ENCODE measurements at regions not wholly inside any gene's neighbourhood (a gene's known extent, or its start where the extent isn't known, plus 50 kb on each side); places are given as distances from the start of the nearest gene placed in this dataset.
A peak's percentile ranks its signal among the peaks of the same experiment; 100 is the strongest.

GRCh38 chr21:43312751-43313169 is 114.2 kb downstream of the SIK1 start:
- no peak for TF ChIP-seq CTCF (IDR thresholded peaks at IDR 0.05)
- intact Hi-C loops (cut with micrococcal nuclease), result loop anchor here (5.0 kb wide), 1 partner anchor 335 kb away; no protein-coding TSS in a partner anchor
- DNase-seq (no peak), ATAC-seq (ENCODE audit: low read depth) (peak; percentile 29)
- Mint-ChIP-seq H3K36me3 (ENCODE audit: low read depth) (no peaks in the 10 kb centered on the region), H3K9me3 (no peaks in the 10 kb centered on the region), H3K4me3 (no peak overlapping the region), H3K27ac (no peak overlapping the region), H3K4me1 (peaks cover 44% of the 10 kb centered on the region), H3K27me3 (peaks cover 4% of the 10 kb centered on the region)
- POLR2A ChIA-PET, result no interaction called here
- CTCF ChIA-PET, result no interaction called here

GRCh38 chr21:43312011-43312410 is 114.9 kb downstream of the SIK1 start:
- POLR2A ChIA-PET, result no interaction called here
- CTCF ChIA-PET, result no interaction called here
- no peak for TF ChIP-seq CTCF (IDR thresholded peaks at IDR 0.05)
- peaks cover 51% of the 10 kb centered on the region for H3K4me1 Mint-ChIP-seq
- no peak overlapping the region for H3K27ac Mint-ChIP-seq
- no peaks in the 10 kb centered on the region for H3K36me3 Mint-ChIP-seq (ENCODE audit: low read depth)
- ATAC-seq (ENCODE audit: low read depth), result no peak
- H3K4me3 Mint-ChIP-seq, result no peak overlapping the region
- peaks cover 2% of the 10 kb centered on the region for H3K27me3 Mint-ChIP-seq
- intact Hi-C loops (cut with micrococcal nuclease), result loop anchor here (5.0 kb wide), 1 partner anchor 335 kb away; no protein-coding TSS in a partner anchor
- DNase-seq, result no peak
- H3K9me3 Mint-ChIP-seq, result no peaks in the 10 kb centered on the region

- ATAC-seq (ENCODE audit: low read depth) (no peak), DNase-seq (no peak)
- intact Hi-C loops (cut with micrococcal nuclease), result loop anchor here (5.0 kb wide), 1 partner anchor 336 kb away; no protein-coding TSS in a partner anchor
- no peak overlapping the region for H3K27ac Mint-ChIP-seq
- no peaks in the 10 kb centered on the region for H3K9me3 Mint-ChIP-seq
- peaks cover 58% of the 10 kb centered on the region for H3K4me1 Mint-ChIP-seq
- no peak overlapping the region for H3K4me3 Mint-ChIP-seq
- ChIA-PET POLR2A (no interaction called here), CTCF (no interaction called here)
- peaks cover 2% of the 10 kb centered on the region for H3K27me3 Mint-ChIP-seq
- no peak for TF ChIP-seq CTCF (IDR thresholded peaks at IDR 0.05)
- H3K36me3 Mint-ChIP-seq (ENCODE audit: low read depth), result no peaks in the 10 kb centered on the region
Observed at GRCh38 chr21:43311301-43311817, 115.6 kb downstream of the SIK1 start.

- Mint-ChIP-seq H3K36me3 (ENCODE audit: low read depth) (no peaks in the 10 kb centered on the region), H3K27ac (peak overlapping the region; percentile 4), H3K9me3 (no peaks in the 10 kb centered on the region), H3K4me3 (no peak overlapping the region), H3K4me1 (peaks cover 63% of the 10 kb centered on the region), H3K27me3 (peaks cover 5% of the 10 kb centered on the region)
- DNase-seq (no peak), ATAC-seq (ENCODE audit: low read depth) (no peak)
- ChIA-PET POLR2A (interaction anchor here (1.2 kb wide), 1 partner anchor 10 kb away, joined by 3 read pairs; no protein-coding TSS in a partner anchor), CTCF (no interaction called here)
- intact Hi-C loops (cut with micrococcal nuclease), result no loop called here
- no peak for TF ChIP-seq CTCF (IDR thresholded peaks at IDR 0.05)
Observed at GRCh38 chr21:43308815-43309283, 118.1 kb downstream of the SIK1 start.

- Mint-ChIP-seq H3K9me3 (no peaks in the 10 kb centered on the region), H3K36me3 (ENCODE audit: low read depth) (no peaks in the 10 kb centered on the region), H3K27me3 (peaks cover 10% of the 10 kb centered on the region), H3K27ac (peak overlapping the region; percentile 82), H3K4me1 (peaks cover 63% of the 10 kb centered on the region), H3K4me3 (no peak overlapping the region)
- intact Hi-C loops (cut with micrococcal nuclease), result no loop called here
- TF ChIP-seq CTCF (IDR thresholded peaks at IDR 0.05), result no peak
- DNase-seq (no peak), ATAC-seq (ENCODE audit: low read depth) (no peak)
- ChIA-PET POLR2A (interaction anchor here (1.2 to 1.5 kb wide), 3 partner anchors 10 to 50 kb away, joined by 3 to 5 read pairs (median 3); no protein-coding TSS in a partner anchor), CTCF (no interaction called here)
Observed at GRCh38 chr21:43308101-43308814, 118.7 kb downstream of the SIK1 start.

Data from activated B cell treated with CpG ODN at 0.5 μM for 24 hours (primary cell).